Activated naive CD4-positive, alpha-beta T cell treated with anti-CD3 and anti-CD28 coated beads, Interleukin-2, amount 50 U/mL, for 72 hours (primary cell): ENCODE measurements at regions not wholly inside any gene's neighbourhood (a gene's known extent, or its start where the extent isn't known, plus 50 kb on each side); places are given as distances from the start of the nearest gene placed in this dataset.
"Not testable (repeated sequence)": the region's sequence is repeated elsewhere in the genome, so short reads cannot be mapped to it uniquely, and the experiment has no call there.

Source experiments
- ATAC-seq, 2 donors: fragments of 150-1000 bp; cut with Tn5 transposase; 2 replicates each; pipeline ENCODE4 v1.10.0; 2021; ENCODE audit warnings: mild to moderate bottlenecking in 2 of 2, moderate library complexity in 2 of 2
- DNase-seq, 2 donors: peaks; one replicate each; pipeline ENCODE4 v3.0.0; 2021 to 2022; ENCODE audit warnings: low spot score in 2 of 2
- H3K27ac Mint-ChIP-seq, 2 donors: one replicate each; pipeline ENCODE4 v1.8.0; 2022; ENCODE audit warnings: mild to moderate bottlenecking in 2 of 2, mixed read lengths in 2 of 2
- H3K36me3 Mint-ChIP-seq, 2 donors: one replicate each; pipeline ENCODE4 v1.8.0; 2022; ENCODE audit warnings: mixed read lengths in 2 of 2
- H3K9me3 Mint-ChIP-seq, 2 donors: one replicate each; pipeline ENCODE4 v1.8.0; 2022; ENCODE audit warnings: mixed read lengths in 2 of 2

DNA sequence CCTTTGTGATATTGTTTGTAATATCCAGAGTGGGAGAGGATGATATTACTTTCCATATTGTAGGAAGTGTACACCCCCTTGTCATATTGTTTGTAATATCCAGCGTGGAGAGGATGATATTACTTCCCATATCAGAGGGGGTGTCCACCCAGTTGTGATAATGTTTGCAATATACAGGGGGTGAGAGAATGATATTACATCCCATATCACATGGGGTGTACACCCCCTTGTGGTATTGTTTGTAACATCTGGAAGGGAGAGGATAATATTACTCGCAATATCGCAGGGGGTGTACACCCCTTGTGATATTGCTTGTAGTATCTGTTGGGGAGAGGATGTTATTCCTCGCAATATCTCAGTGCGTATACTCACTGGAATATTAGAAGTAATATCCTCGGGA is 61.5 kb downstream of the PRSS23 start:
- no peak for ATAC-seq

GRCh38 chr11:86863476-86863875 is 63.1 kb downstream of the PRSS23 start:
- Mint-ChIP-seq H3K27ac (no peak overlapping the region), H3K9me3 (no peaks in the 10 kb centered on the region), H3K36me3 (no peaks in the 10 kb centered on the region)
- no peak for DNase-seq
- no peak for ATAC-seq

More for the DNA sequence above, 61.5 kb downstream of the PRSS23 start:
- H3K9me3 Mint-ChIP-seq, result no peaks in the 10 kb centered on the region
- no peak for DNase-seq
- no peak overlapping the region for H3K27ac Mint-ChIP-seq
- H3K36me3 Mint-ChIP-seq, result no peaks in the 10 kb centered on the region

DNA sequence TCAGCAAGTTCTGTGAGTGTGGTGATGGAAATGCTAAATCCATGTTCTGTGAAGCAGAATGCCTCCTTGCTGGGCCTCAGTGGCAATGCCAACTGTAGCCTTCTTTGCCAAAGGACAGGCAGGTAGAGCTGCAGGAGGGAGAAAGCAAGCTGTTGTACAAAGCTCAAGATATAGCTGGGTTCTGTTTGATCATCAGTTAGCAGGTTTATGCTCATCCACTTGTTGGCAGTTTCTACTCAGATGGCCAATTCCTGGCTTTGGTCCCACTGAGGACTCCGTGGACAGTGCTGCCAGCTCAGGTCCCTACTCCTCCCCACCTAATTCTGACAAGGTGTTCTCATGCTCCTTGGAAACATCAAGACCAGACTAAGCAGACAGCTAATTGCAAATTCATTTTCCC is 65.1 kb downstream of the PRSS23 start:
- no peaks in the 10 kb centered on the region for H3K9me3 Mint-ChIP-seq
- H3K27ac Mint-ChIP-seq, result no peak overlapping the region
- ATAC-seq (no peak), DNase-seq (no peak)
- H3K36me3 Mint-ChIP-seq, result no peaks in the 10 kb centered on the region

DNA sequence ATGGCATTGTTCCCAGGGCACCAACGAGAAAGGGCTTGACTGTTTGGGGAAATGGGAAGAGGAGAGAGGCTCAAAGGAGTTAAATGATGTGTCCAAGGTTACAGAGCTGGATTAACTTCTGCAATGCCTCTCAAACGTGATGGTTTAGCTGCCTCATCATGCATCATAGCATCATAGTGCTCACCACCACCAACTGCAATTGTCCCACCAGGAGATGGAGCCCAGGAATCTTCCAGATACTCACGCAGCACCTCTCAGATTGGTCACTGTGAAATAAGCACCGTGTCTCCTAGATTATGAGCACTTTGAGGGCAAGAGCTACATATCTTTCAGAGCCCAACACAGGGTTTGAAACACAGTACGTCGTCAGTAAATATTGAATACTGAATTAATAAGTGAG is 69.2 kb downstream of the PRSS23 start:
- no peaks in the 10 kb centered on the region for H3K9me3 Mint-ChIP-seq
- H3K36me3 Mint-ChIP-seq, result no peaks in the 10 kb centered on the region
- H3K27ac Mint-ChIP-seq, result no peak overlapping the region
- no peak for ATAC-seq
- DNase-seq, result no peak

- Mint-ChIP-seq H3K27ac (no peak overlapping the region), H3K36me3 (no peaks in the 10 kb centered on the region), H3K9me3 (no peaks in the 10 kb centered on the region)
- peak; percentile 60 to 69 for ATAC-seq
- DNase-seq, result peak in 1 of 2 donors; percentile 40
These were observed 69.7 kb downstream of the PRSS23 start for GRCh38 chr11:86869966-86870570.

- H3K36me3 Mint-ChIP-seq, result no peaks in the 10 kb centered on the region
- DNase-seq, result no peak
- ATAC-seq, result no peak
These were observed 73.3 kb downstream of the PRSS23 start for GRCh38 chr11:86873573-86874083.

GRCh38 chr11:86874304-86875056 is 74.1 kb downstream of the PRSS23 start:
- no peaks in the 10 kb centered on the region for H3K9me3 Mint-ChIP-seq
- H3K27ac Mint-ChIP-seq, result no peak overlapping the region
- no peaks in the 10 kb centered on the region for H3K36me3 Mint-ChIP-seq
- DNase-seq (no peak), ATAC-seq (no peak)

More at GRCh38 chr11:86873573-86874083, 73.3 kb downstream of the PRSS23 start:
- Mint-ChIP-seq H3K27ac (no peak overlapping the region), H3K9me3 (no peaks in the 10 kb centered on the region)

- no peak overlapping the region for H3K27ac Mint-ChIP-seq
These were observed 76.4 kb downstream of the PRSS23 start for GRCh38 chr11:86876716-86877234.

DNA sequence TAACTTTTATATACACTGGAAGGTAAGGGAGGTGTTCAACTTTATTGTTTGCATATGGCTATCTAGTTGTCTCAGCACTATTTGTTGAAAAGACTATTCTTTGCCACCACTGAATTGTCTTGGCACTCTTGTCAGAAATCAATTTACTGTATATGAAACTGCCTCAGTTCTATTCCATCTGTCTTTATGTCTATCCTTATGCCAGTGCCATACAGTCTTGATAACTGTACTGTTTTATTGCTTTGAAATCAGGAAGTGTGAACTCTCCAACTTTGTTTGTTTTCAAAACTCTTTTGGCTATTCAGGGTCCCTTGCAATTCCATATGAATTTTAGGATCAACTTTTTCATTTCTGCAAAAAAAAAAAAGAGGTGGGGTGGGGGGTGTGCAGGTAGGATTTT is 77.2 kb downstream of the PRSS23 start:
- DNase-seq (no peak), ATAC-seq (no peak)
- Mint-ChIP-seq H3K36me3 (no peaks in the 10 kb centered on the region), H3K9me3 (no peaks in the 10 kb centered on the region), H3K27ac (no peak overlapping the region)

More at GRCh38 chr11:86876716-86877234, 76.4 kb downstream of the PRSS23 start:
- Mint-ChIP-seq H3K9me3 (no peaks in the 10 kb centered on the region), H3K36me3 (no peaks in the 10 kb centered on the region)
- no peak for DNase-seq
- ATAC-seq, result no peak

- not testable (repeated sequence) for DNase-seq, ATAC-seq, H3K27ac Mint-ChIP-seq, H3K36me3 Mint-ChIP-seq, H3K9me3 Mint-ChIP-seq
These were observed 76.0 kb downstream of the FZD4 start for GRCh38 chr11:86879241-86879640.

DNA sequence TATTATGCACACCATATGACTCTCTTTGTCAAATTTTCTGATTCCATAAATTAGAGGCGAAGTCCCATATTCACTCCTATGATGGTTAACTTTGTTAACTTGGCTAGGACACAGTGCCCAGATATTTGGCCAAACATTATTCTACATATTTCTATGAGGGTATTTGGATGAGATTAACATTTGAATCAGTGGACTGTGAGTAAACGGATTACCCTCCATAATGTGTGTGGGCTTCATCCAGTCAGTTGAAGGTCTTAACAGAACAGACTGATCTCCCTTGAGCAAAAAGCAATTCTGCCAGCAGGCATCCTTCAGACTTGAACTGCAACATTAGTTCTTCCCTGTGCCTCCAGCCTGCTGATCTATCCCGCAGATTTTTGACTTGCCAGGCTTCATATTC is 69.9 kb downstream of the FZD4 start:
- DNase-seq (no peak), ATAC-seq (no peak)
- Mint-ChIP-seq H3K36me3 (no peaks in the 10 kb centered on the region), H3K9me3 (no peaks in the 10 kb centered on the region), H3K27ac (no peak overlapping the region)

- Mint-ChIP-seq H3K36me3 (no peaks in the 10 kb centered on the region), H3K27ac (no peak overlapping the region), H3K9me3 (no peaks in the 10 kb centered on the region)
- ATAC-seq (no peak), DNase-seq (no peak)
These were observed 66.8 kb downstream of the FZD4 start for GRCh38 chr11:86888164-86889000.

DNA sequence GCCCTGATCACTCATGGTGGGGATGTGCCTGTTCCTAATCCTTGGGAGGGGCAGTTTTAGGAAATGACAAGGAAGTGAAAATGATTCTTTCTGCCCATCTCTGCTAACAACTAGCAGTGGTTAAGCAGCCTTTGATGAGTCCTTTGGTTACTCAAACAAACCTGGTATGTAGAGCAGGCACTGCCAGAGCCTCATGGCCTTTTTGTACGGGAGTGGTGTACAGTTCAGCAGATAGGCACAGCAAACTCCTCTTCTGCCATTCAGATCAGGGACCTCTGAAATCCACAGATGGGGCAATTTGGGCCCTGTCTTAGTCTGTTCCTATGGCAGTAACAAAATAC is 66.2 kb downstream of the FZD4 start:
- H3K36me3 Mint-ChIP-seq, result no peaks in the 10 kb centered on the region

DNA sequence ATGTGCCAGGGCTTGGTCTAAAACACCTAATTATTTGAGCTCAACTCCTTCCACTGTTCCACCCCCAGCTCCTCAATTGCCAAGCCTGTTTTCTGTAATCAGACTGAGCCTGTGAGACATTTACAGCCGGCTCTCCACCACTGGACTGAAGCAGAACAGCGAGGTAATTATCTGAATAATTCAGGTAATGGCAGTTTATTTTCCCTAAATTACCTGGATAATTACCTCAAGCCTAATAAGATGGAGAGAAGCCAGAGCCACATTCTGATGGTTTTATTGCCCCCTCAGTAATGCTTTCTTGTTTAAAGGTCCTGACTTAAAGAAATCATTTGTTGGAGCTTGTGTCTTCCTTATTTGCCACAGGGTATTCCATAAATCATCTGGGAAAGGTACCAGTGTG is 64.2 kb downstream of the FZD4 start:
- H3K36me3 Mint-ChIP-seq, result no peaks in the 10 kb centered on the region
- no peak for DNase-seq
- H3K9me3 Mint-ChIP-seq, result no peaks in the 10 kb centered on the region
- H3K27ac Mint-ChIP-seq, result no peak overlapping the region
- ATAC-seq, result no peak

More for the DNA sequence above, 66.2 kb downstream of the FZD4 start:
- Mint-ChIP-seq H3K9me3 (no peaks in the 10 kb centered on the region), H3K27ac (no peak overlapping the region)
- ATAC-seq (no peak), DNase-seq (no peak)

GRCh38 chr11:86893235-86893634 is 62.0 kb downstream of the FZD4 start:
- no peaks in the 10 kb centered on the region for H3K9me3 Mint-ChIP-seq
- H3K27ac Mint-ChIP-seq, result no peak overlapping the region
- ATAC-seq (no peak), DNase-seq (no peak)
- H3K36me3 Mint-ChIP-seq, result no peaks in the 10 kb centered on the region
